Activated CD4-positive, CD25-positive, alpha-beta regulatory T cell treated with anti-CD3 and anti-CD28 coated beads, Interleukin-2, amount 50 U/mL, for 72 hours (primary cell): ENCODE measurements at regions not wholly inside any gene's neighbourhood (a gene's known extent, or its start where the extent isn't known, plus 50 kb on each side); places are given as distances from the start of the nearest gene placed in this dataset.
"Not testable (repeated sequence)": the region's sequence is repeated elsewhere in the genome, so short reads cannot be mapped to it uniquely, and the experiment has no call there.

Experiments used
- DNase-seq: peaks from one replicate; pipeline ENCODE4 v3.0.0; 2021

DNA sequence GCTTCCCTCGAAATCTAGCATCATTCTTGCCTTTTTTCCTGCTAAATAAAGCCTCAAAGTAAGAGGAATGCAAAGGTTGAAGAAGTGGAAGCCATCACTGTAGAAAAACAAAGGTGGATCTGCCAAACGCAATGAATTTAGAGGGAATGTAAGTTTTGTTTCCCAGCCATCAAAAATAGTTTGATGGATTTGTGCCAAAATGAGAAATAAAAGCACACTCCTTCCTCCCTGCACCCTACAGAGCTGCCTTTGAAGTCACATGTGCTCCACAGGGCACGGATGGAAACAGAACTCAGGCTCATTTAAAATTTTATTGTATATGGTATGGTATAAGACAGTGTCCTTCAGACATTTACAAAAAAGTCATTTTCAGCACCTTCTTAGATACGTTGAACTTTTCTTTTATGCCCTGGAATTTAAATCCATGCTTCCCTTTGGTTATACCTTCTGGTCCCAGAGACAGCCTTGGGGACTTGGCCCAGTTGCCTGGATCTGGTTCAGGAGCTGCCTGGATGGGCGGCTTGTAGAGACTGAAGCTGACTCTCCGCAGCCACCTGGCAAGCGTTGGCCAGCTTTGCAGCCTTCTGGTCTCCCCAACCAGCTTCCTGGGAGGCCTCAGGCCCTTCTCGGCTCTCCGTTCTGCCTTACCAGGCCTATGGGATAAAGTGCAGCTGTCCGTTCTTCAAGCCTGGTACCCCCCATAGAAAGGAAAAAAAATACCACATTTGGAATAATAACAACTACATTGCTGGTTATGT lies 228.5 kb upstream of the NEBL start:
- no peak for DNase-seq

GRCh38 chr10:21122907-21123306 lies 225.8 kb upstream of the NEBL start:
- DNase-seq, result no peak

DNA sequence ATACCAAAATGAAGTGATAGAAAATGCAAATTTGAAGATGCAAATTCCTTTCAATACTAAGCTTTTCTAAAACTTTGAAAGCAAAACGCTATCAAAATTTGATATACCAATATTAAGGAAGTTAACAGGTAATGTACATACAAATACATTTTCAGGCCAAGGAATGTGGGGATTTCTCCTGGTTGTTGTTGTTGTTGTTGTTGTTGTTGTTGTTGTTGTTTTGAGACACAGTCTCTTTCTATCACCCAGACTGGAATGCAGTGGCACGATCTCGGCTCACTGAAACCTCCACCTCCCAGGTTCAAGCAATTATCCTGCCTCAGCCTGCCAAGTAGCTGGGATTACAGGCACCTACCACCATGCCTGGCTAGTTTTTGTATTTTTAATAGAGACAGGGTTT lies 224.7 kb upstream of the NEBL start:
- not testable (repeated sequence) for DNase-seq

GRCh38 chr10:21114683-21115082 lies 217.6 kb upstream of the NEBL start:
- DNase-seq, result no peak

DNA sequence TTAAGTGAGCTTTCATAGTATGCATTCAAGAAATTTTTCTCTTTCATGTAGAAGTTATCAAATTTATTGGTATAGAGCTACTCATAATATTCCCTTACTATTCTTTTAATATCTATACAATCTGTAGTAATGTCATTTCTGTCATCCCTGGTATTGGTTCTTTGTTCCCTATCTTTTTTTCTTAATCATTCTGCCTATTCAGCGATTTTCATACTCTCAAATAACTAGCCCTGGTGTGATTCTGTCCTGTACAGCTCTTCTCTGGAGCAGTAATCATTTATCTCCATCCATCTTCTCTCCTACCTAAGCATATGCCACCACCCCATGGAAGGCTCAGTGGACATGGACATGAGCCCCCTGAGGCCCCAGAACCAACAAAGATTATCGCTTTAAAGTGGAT lies 213.2 kb upstream of the NEBL start:
- DNase-seq, result no peak

DNA sequence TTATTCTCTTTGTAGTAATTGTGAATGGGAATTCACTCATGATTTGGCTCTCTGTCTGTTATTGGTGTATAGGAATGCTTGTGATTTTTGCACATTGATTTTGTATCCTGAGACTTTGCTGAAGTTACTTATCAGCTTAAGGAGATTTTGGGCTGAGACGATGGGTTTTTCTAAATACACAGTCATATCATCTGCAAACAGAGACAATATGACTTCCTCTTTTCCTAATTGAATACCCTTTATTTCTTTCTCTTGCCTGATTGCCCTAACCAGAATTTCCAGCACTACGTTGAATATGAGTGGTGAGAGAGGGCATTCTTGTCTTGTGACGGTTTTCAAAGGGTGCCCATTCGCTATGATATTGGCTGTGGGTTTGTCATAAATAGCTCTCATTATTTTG lies 209.8 kb upstream of the NEBL start:
- DNase-seq, result not testable (repeated sequence)

DNA sequence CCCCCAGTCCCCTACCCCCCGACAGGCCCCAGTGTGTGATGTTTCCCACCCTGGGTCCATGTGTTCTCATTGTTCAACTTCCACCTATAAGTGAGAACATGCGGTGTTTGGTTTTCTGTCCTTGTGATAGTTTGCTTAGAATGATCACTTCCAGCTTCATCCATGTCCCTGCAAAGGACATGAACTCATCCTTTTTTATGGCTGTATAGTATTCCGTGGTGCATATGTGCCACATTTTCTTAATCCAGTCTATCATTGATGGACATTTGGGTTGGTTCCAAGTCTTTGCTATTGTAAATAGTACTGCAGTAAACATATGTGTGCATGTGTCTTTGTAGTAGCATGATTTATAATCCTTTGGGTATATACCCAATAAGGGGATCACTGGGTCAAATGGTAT lies 208.2 kb upstream of the NEBL start:
- DNase-seq, result not testable (repeated sequence)

DNA sequence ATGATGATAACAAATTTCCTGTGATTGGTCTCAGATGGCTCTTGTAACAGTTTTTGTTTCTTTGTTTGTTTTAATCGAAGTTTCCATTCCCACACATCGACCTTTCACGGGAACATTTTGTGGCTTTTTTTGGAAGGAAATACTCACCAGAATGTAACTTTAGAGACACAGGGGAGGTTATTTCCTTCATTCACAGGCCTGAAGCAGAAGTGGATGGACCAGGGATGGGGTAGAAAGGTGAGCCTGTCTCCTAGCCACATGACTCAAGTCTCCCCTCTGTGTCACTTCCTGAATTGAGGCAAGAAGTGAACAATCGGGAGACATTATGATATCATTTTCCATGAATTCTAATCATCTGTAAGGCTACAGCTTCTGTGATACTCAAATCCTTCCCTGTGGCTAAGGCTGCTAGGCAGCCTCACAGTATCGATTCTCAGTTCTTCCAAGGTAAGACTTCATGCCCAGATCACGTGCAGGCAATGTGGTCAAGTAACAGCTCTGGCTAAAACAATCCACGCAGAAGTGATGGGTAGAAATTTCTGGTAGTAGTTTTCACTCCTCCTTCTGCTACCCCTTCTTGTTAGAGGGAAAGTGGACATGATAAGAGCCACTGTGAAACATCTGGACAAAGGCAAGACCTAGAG lies 203.9 kb upstream of the NEBL start:
- no peak for DNase-seq

- DNase-seq, result no peak
Measured at GRCh38 chr10:21100190-21100589, 203.1 kb upstream of the NEBL start.

GRCh38 chr10:21099291-21100062 lies 202.4 kb upstream of the NEBL start:
- DNase-seq, result no peak

GRCh38 chr10:21097926-21098355 lies 200.8 kb upstream of the NEBL start:
- no peak for DNase-seq

- DNase-seq, result no peak
Measured at GRCh38 chr10:21095494-21096055, 198.5 kb upstream of the NEBL start.

GRCh38 chr10:21095073-21095472 lies 198.0 kb upstream of the NEBL start:
- no peak for DNase-seq

DNA sequence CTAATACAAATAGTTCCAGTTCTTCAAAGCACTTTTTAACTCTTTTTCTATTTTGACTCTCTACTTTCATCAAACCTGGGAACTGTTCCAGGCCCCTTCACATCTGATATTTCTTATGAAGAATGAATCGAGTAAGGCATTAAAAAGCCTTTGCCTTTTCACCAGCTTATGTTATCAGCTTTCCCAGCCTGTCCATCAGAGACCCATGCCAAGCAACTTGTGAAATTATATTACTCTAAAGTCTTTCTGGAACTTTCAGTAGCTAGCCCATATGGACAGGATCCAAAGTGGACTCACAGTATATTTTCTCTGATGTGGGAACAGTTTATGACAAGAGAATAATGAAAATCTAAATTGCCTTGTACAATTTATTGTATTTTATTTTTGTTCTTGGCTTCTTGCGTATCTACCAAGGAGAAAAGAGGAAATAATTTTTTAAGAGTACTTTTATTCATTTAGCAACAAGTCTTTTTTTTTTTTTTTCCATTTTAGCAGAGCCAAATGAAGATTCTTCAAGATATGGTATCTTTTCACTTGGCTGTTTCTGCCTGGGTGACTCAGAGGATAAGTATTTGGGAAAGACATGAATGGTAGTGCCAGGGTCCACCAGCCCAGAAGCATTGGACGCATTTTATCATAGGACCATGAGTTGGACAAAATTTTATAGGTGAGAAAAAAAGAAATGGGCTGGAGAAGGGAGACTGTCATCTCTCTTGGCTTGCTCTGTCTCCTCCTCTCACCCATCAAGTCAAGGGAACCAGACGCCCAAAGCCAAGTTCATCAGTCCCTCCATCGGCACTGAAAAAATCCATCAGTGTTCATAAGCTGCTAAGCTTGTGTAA lies 195.8 kb upstream of the NEBL start:
- DNase-seq, result no peak

GRCh38 chr10:21090609-21091082 lies 193.5 kb upstream of the NEBL start:
- DNase-seq, result no peak

- DNase-seq, result no peak
Measured at GRCh38 chr10:21087476-21087875, 190.4 kb upstream of the NEBL start.

- no peak for DNase-seq
Measured at GRCh38 chr10:21084700-21085099, 187.6 kb upstream of the NEBL start.

GRCh38 chr10:21083861-21084260 lies 186.8 kb upstream of the NEBL start:
- DNase-seq, result no peak

DNA sequence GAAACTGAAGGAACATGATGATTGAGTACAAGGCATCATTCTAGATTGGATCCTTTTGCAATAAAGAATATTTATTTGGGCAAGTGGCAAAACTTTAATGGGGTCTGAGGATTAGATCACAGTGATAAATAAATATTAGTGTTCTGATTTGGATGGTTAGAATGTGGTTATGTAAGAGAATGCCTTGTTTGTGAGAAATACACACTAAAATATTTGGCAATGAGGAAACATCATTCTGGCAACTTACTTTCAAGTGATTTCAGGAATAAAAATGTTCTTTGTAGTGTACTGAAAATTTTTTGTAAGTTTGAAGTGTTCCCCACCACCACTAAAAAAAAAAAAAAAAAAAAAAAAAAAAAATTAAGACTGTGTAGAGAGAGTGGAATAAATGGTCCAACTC lies 185.1 kb upstream of the NEBL start:
- DNase-seq, result no peak

DNA sequence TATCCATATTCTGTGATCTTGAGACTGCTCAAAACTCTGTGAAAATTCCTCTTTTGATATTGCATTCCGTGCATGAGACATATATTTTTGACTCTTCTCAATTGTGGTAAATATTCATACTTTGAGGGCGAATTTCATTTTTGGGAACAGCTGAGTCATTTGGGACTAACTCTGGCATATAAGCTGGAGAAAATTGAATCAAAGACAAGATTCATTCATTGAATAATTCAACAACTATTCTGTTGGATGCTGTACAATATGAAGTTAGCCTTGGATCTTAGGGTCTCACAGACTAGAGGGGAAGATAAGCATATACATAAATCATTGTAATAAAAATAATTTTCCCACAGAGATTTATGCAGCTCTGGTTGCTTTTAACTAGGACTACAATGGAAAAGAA lies 183.2 kb upstream of the NEBL start:
- no peak for DNase-seq

GRCh38 chr10:21079330-21079658 lies 182.2 kb upstream of the NEBL start:
- no peak for DNase-seq
